Right ventricle myocardium inferior (tissue), 1 donor: ENCODE measurements at regions not wholly inside any gene's neighbourhood (a gene's known extent, or its start where the extent isn't known, plus 50 kb on each side); places are given as distances from the start of the nearest gene placed in this dataset.
"Not testable (repeated sequence)": the region's sequence is repeated elsewhere in the genome, so short reads cannot be mapped to it uniquely, and the experiment has no call there.

ENCODE experiments used
- ATAC-seq: fragments of 200-7000 bp; cut with Tn5 transposase; one replicate; pipeline ENCODE4 v1.9.1; 2020; ENCODE audit warnings: mild to moderate bottlenecking, moderate library complexity
- DNase-seq: peaks from one replicate; pipeline ENCODE4 v3.0.0; 2021; ENCODE audit errors: missing footprints
- intact Hi-C: fragments of 100-400 bp; cut with DNase I; formaldehyde crosslinking; loops from one replicate; pipeline ENCODE4 v1.11.0; 2022
- donor health status: DM: no; HTN: yes; CAD: no; lungs with severe emphysema.

- intact Hi-C loops = no loop called here
- DNase-seq = no peak
These were observed 749.7 kb upstream of the ARPP21 start for GRCh38 chr3:34889641-34890040.

GRCh38 chr3:34890247-34890646 lies 749.1 kb upstream of the ARPP21 start:
- intact Hi-C loops = no loop called here
- DNase-seq = no peak
- ATAC-seq = no peak

More at GRCh38 chr3:34889641-34890040, 749.7 kb upstream of the ARPP21 start:
- ATAC-seq = peak; percentile 26

GRCh38 chr3:34891941-34892340 lies 747.4 kb upstream of the ARPP21 start:
- intact Hi-C loops = no loop called here
- no peak for ATAC-seq
- no peak for DNase-seq

- intact Hi-C loops = no loop called here
- no peak for ATAC-seq
- DNase-seq = no peak
These were observed 743.5 kb upstream of the ARPP21 start for GRCh38 chr3:34895841-34896240.

- ATAC-seq, DNase-seq, intact Hi-C loops: not testable (repeated sequence)
These were observed 729.6 kb upstream of the ARPP21 start for GRCh38 chr3:34909679-34910078.

GRCh38 chr3:34919025-34919424 lies 720.3 kb upstream of the ARPP21 start:
- no peak for DNase-seq
- intact Hi-C loops = no loop called here
- no peak for ATAC-seq

- ATAC-seq (no peak), DNase-seq (no peak)
- intact Hi-C loops = no loop called here
These were observed 718.5 kb upstream of the ARPP21 start for GRCh38 chr3:34920806-34921205.

GRCh38 chr3:34924961-34925360 lies 714.4 kb upstream of the ARPP21 start:
- no peak for ATAC-seq

GRCh38 chr3:34925851-34926250 lies 713.5 kb upstream of the ARPP21 start:
- DNase-seq = no peak
- ATAC-seq = no peak
- intact Hi-C loops = no loop called here

More at GRCh38 chr3:34924961-34925360, 714.4 kb upstream of the ARPP21 start:
- DNase-seq = no peak
- intact Hi-C loops = no loop called here

GRCh38 chr3:34929036-34929435 lies 710.3 kb upstream of the ARPP21 start:
- intact Hi-C loops = no loop called here
- no peak for ATAC-seq
- no peak for DNase-seq

GRCh38 chr3:34934660-34935059 lies 704.7 kb upstream of the ARPP21 start:
- intact Hi-C loops = no loop called here
- no peak for DNase-seq
- no peak for ATAC-seq

- no peak for ATAC-seq
These were observed 700.5 kb upstream of the ARPP21 start for GRCh38 chr3:34938784-34939183.

GRCh38 chr3:34942256-34942655 lies 697.1 kb upstream of the ARPP21 start:
- intact Hi-C loops = no loop called here
- ATAC-seq (no peak), DNase-seq (no peak)

More at GRCh38 chr3:34938784-34939183, 700.5 kb upstream of the ARPP21 start:
- DNase-seq = no peak
- intact Hi-C loops = no loop called here

GRCh38 chr3:34947834-34948233 lies 691.5 kb upstream of the ARPP21 start:
- no peak for ATAC-seq
- intact Hi-C loops = no loop called here
- no peak for DNase-seq

- intact Hi-C loops = no loop called here
- no peak for ATAC-seq
- no peak for DNase-seq
These were observed 690.8 kb upstream of the ARPP21 start for GRCh38 chr3:34948517-34948916.

- ATAC-seq (no peak), DNase-seq (no peak)
- intact Hi-C loops = no loop called here
These were observed 683.6 kb upstream of the ARPP21 start for GRCh38 chr3:34955680-34956079.

GRCh38 chr3:34956511-34956910 lies 682.8 kb upstream of the ARPP21 start:
- intact Hi-C loops = no loop called here

GRCh38 chr3:34957677-34958076 lies 681.6 kb upstream of the ARPP21 start:
- ATAC-seq (no peak), DNase-seq (no peak)
- intact Hi-C loops = no loop called here

More at GRCh38 chr3:34956511-34956910, 682.8 kb upstream of the ARPP21 start:
- no peak for DNase-seq
- no peak for ATAC-seq

- DNase-seq (no peak), ATAC-seq (no peak)
- intact Hi-C loops = no loop called here
These were observed 669.8 kb upstream of the ARPP21 start for GRCh38 chr3:34969513-34969912.

- intact Hi-C loops = no loop called here
- no peak for DNase-seq
- no peak for ATAC-seq
These were observed 666.8 kb upstream of the ARPP21 start for GRCh38 chr3:34972481-34972880.

- ATAC-seq = no peak
- intact Hi-C loops = no loop called here
- DNase-seq = no peak
These were observed 665.7 kb upstream of the ARPP21 start for GRCh38 chr3:34973586-34973985.

- no peak for ATAC-seq
- no peak for DNase-seq
- intact Hi-C loops = no loop called here
These were observed 655.7 kb upstream of the ARPP21 start for GRCh38 chr3:34983631-34984030.
